WTC11 (cell line): ENCODE measurements at regions not wholly inside any gene's neighbourhood (a gene's known extent, or its start where the extent isn't known, plus 50 kb on each side); places are given as distances from the start of the nearest gene placed in this dataset.

ENCODE experiments used
- ATAC-seq: fragments of 200-7000 bp; cut with Tn5 transposase; 2 replicates; pipeline ENCODE4 v1.10.0; 2021; ENCODE audit warnings: mild to moderate bottlenecking, moderate library complexity
- CTCF ChIA-PET: fragments of 300-600 bp; sonication (Branson Sonifier 250); formaldehyde crosslinking; loops from one replicate; lab custom pipeline; 2021; ENCODE audit warnings: antibody characterized with exemption; lab: Charles Lee
- POLR2A ChIA-PET: fragments of 350-600 bp; sonication (Branson Sonifier 250); formaldehyde crosslinking; loops from one replicate; lab custom pipeline; 2021; ENCODE audit warnings: antibody characterized with exemption; lab: Charles Lee
- DNase-seq: peaks from one replicate; pipeline ENCODE4 v3.0.0; 2021; ENCODE audit warnings: low spot score
- H3K27ac Mint-ChIP-seq: 2 replicates; pipeline ENCODE4 v1.8.0; 2021; ENCODE audit warnings: mixed read lengths
- H3K27me3 Mint-ChIP-seq: 2 replicates; pipeline ENCODE4 v1.8.0; 2021; ENCODE audit warnings: low read depth, mild to moderate bottlenecking, moderate library complexity, mixed read lengths
- H3K36me3 Mint-ChIP-seq: 2 replicates; pipeline ENCODE4 v1.8.0; 2021; ENCODE audit warnings: mixed read lengths
- H3K4me1 Mint-ChIP-seq: 2 replicates; pipeline ENCODE4 v1.8.0; 2022; ENCODE audit warnings: mixed read lengths
- H3K4me3 Mint-ChIP-seq: 2 replicates; pipeline ENCODE4 v1.8.0; 2021; ENCODE audit warnings: mild to moderate bottlenecking, moderate library complexity, mixed read lengths
- H3K9me3 Mint-ChIP-seq: 2 replicates; pipeline ENCODE4 v1.8.0; 2021; ENCODE audit warnings: mixed read lengths
- ATF3 ChIP-seq: sonication (generic); formaldehyde crosslinking; conservative IDR thresholded peaks from 2 replicates; pipeline ENCODE4 v1.8.1; 2022; ENCODE audit warnings: mild to moderate bottlenecking, missing genetic modification reagents
- CREB1 ChIP-seq: sonication (generic); formaldehyde crosslinking; IDR thresholded peaks from 2 replicates; pipeline ENCODE4 v1.8.0; 2023; ENCODE audit warnings: mild to moderate bottlenecking, missing genetic modification reagents
- ELF4 ChIP-seq: sonication (generic); formaldehyde crosslinking; IDR thresholded peaks from 2 replicates; pipeline ENCODE4 v1.8.1; 2022; ENCODE audit warnings: low read depth, mild to moderate bottlenecking, moderate library complexity, missing genetic modification reagents
- FOXK1 ChIP-seq: sonication (generic); formaldehyde crosslinking; IDR thresholded peaks from 2 replicates; pipeline ENCODE4 v1.8.0; 2022; ENCODE audit warnings: mild to moderate bottlenecking, moderate library complexity, missing genetic modification reagents
- FOXP1 ChIP-seq: sonication (generic); formaldehyde crosslinking; IDR thresholded peaks from 2 replicates; pipeline ENCODE4 v1.8.0; 2022; ENCODE audit warnings: missing genetic modification reagents, mild to moderate bottlenecking, moderate library complexity, borderline replicate concordance
- GABPB1 ChIP-seq: sonication (generic); formaldehyde crosslinking; IDR thresholded peaks from 2 replicates; pipeline ENCODE4 v1.8.1; 2023; ENCODE audit warnings: mild to moderate bottlenecking, missing genetic modification reagents
- GTF2I ChIP-seq: fragments of 250-450 bp; sonication (Bioruptor Pico); conservative IDR thresholded peaks from 2 replicates; pipeline ENCODE4 v1.4.0; 2021; ENCODE audit warnings: mild to moderate bottlenecking
- IRF1 ChIP-seq: sonication (generic); formaldehyde crosslinking; IDR thresholded peaks from 2 replicates; pipeline ENCODE4 v1.8.0; 2023; ENCODE audit warnings: missing genetic modification reagents
- JAZF1 ChIP-seq: fragments of 250-450 bp; sonication (Bioruptor Pico); IDR thresholded peaks from 2 replicates; pipeline ENCODE4 v1.9.0; 2021; ENCODE audit warnings: moderate library complexity, mild to moderate bottlenecking, inconsistent platforms
- JUN ChIP-seq: sonication (generic); formaldehyde crosslinking; IDR thresholded peaks from 2 replicates; pipeline ENCODE4 v1.8.0; 2023; ENCODE audit warnings: mild to moderate bottlenecking, missing genetic modification reagents
- KAT7 ChIP-seq: sonication (generic); formaldehyde crosslinking; IDR thresholded peaks from 2 replicates; pipeline ENCODE4 v1.8.1; 2023; ENCODE audit warnings: missing genetic modification reagents, mild to moderate bottlenecking, borderline replicate concordance
- NR3C1 ChIP-seq: sonication (generic); formaldehyde crosslinking; conservative IDR thresholded peaks from 2 replicates; pipeline ENCODE4 v1.8.1; 2023; ENCODE audit warnings: low read depth, mild to moderate bottlenecking, missing genetic modification reagents
- SMAD4 ChIP-seq: sonication (generic); formaldehyde crosslinking; IDR thresholded peaks from 2 replicates; pipeline ENCODE4 v1.8.0; 2022; ENCODE audit warnings: mild to moderate bottlenecking, missing genetic modification reagents
- TCF7 ChIP-seq: sonication (generic); formaldehyde crosslinking; IDR thresholded peaks from 2 replicates; pipeline ENCODE4 v1.8.0; 2022; ENCODE audit warnings: mild to moderate bottlenecking, low read depth, missing genetic modification reagents, moderate library complexity
- TEAD4 ChIP-seq: sonication (generic); formaldehyde crosslinking; IDR thresholded peaks from 2 replicates; pipeline ENCODE4 v1.8.0; 2022; ENCODE audit warnings: mild to moderate bottlenecking, missing genetic modification reagents
- ZNF138 ChIP-seq: sonication (generic); formaldehyde crosslinking; conservative IDR thresholded peaks from 2 replicates; pipeline ENCODE4 v1.8.1; 2022; ENCODE audit warnings: mild to moderate bottlenecking, moderate library complexity, missing genetic modification reagents
- ZNF512 ChIP-seq: sonication (generic); formaldehyde crosslinking; IDR thresholded peaks from 2 replicates; pipeline ENCODE4 v1.8.1; 2022; ENCODE audit warnings: missing genetic modification reagents, borderline replicate concordance
- ZNF532 ChIP-seq: fragments of 250-450 bp; sonication (Bioruptor Pico); IDR thresholded peaks from 2 replicates; pipeline ENCODE4 v1.9.0; 2021; ENCODE audit warnings: mild to moderate bottlenecking, borderline replicate concordance
- TF ChIP-seq, protein P1 (sequence below): fragments of 250-450 bp; sonication (Bioruptor Pico); conservative IDR thresholded peaks from 2 replicates; pipeline ENCODE4 v1.9.0; 2021; ENCODE audit warnings: mild to moderate bottlenecking
- TF ChIP-seq, protein P2 (sequence below): fragments of 250-450 bp; sonication (Bioruptor Pico); IDR thresholded peaks from 2 replicates; pipeline ENCODE4 v1.9.0; 2021; ENCODE audit warnings: mild to moderate bottlenecking
- TF ChIP-seq, protein P3 (sequence below): sonication (generic); formaldehyde crosslinking; IDR thresholded peaks from 2 replicates; pipeline ENCODE4 v1.8.1; 2023; ENCODE audit warnings: mild to moderate bottlenecking, moderate library complexity, missing genetic modification reagents

DNA sequence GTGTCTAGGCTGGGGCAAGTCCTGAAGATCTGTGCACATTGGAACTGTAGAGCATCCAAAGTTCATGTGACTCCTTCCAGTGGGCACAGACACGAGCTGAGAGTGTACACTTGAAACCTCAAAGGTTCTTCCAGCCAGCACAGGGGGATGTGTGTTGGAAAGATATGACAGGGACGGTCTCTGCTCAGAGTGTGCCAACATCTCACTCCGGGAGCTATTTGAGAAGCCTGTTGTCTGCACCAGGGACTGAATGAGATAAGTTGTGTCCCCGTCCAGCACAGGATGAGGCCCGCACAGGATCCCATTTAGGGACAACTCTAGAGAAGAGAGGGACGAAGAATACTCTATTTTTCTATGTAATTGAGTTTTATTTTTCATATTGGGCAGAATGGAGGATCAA, 136.3 kb downstream of the SNAPC1 start:
- ATAC-seq = no peak
- no peaks in the 10 kb centered on the region for H3K9me3 Mint-ChIP-seq
- POLR2A ChIA-PET = no interaction called here

DNA sequence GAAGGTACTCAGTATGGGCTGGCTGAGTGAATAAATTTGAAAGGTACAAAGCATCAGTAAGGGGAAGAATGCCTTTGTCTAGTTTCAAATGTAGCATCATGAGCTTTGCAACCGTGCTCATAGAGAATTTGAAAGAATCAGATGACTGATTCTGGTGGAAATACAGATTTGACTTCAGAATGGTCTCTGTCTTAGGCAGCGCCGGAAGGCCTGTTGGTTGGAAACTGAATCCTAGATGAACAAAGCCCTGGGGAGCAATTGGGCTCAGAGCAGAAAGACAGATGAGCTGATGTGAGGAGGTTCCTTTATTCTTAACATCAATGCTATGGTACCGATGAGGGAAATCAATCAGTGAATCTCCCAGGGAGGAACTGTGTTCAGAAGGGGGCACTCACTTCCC, 137.3 kb downstream of the SNAPC1 start:
- Mint-ChIP-seq H3K27ac (no peak overlapping the region), H3K27me3 (no peaks in the 10 kb centered on the region), H3K4me3 (no peak overlapping the region), H3K36me3 (no peaks in the 10 kb centered on the region), H3K4me1 (peaks cover 7% of the 10 kb centered on the region), H3K9me3 (no peaks in the 10 kb centered on the region)
- TF ChIP-seq NR3C1 = no peak
- TF ChIP-seq SMAD4 = no peak
- TF ChIP-seq, protein P1, sequence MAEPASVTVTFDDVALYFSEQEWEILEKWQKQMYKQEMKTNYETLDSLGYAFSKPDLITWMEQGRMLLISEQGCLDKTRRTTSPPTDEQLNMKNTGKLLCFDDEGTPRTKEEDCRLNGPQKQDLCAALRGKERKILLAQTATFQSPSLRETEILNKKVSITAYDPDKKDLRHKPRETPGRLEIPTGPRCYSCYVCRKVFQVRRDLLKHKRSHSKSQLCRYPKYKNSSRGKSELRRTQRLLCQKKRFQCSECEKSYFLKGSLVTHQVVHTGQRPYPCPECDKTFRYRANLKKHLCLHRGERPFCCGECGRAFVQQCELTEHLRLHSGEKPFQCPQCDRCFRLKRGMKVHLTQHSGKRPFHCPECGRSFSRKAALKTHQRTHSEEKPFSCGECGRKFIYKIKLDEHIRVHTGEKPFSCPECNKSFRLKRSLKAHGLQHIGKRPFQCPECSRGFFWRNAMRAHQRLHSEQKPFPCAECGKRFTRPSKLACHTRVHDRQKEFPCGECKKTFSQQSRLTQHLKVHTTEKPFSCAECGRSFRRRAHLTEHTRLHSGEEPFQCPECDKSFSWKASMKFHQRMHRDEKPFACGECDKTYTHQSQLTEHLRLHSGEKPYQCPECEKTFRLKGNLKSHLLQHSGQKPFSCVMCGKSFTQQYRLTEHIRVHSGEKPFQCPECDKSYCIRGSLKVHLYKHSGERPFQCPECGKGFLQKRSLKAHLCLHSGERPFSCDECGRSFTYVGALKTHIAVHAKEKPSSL = no peak
- TF ChIP-seq FOXK1 (CRISPR knock-in tag) = no peak
- TF ChIP-seq, protein P2, sequence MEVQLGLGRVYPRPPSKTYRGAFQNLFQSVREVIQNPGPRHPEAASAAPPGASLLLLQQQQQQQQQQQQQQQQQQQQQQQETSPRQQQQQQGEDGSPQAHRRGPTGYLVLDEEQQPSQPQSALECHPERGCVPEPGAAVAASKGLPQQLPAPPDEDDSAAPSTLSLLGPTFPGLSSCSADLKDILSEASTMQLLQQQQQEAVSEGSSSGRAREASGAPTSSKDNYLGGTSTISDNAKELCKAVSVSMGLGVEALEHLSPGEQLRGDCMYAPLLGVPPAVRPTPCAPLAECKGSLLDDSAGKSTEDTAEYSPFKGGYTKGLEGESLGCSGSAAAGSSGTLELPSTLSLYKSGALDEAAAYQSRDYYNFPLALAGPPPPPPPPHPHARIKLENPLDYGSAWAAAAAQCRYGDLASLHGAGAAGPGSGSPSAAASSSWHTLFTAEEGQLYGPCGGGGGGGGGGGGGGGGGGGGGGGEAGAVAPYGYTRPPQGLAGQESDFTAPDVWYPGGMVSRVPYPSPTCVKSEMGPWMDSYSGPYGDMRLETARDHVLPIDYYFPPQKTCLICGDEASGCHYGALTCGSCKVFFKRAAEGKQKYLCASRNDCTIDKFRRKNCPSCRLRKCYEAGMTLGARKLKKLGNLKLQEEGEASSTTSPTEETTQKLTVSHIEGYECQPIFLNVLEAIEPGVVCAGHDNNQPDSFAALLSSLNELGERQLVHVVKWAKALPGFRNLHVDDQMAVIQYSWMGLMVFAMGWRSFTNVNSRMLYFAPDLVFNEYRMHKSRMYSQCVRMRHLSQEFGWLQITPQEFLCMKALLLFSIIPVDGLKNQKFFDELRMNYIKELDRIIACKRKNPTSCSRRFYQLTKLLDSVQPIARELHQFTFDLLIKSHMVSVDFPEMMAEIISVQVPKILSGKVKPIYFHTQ (CRISPR knock-in tag) = no peak
- TF ChIP-seq ZNF138 (CRISPR knock-in tag) = no peak
- TF ChIP-seq GTF2I (CRISPR knock-in tag) = no peak
- TF ChIP-seq, protein P3, sequence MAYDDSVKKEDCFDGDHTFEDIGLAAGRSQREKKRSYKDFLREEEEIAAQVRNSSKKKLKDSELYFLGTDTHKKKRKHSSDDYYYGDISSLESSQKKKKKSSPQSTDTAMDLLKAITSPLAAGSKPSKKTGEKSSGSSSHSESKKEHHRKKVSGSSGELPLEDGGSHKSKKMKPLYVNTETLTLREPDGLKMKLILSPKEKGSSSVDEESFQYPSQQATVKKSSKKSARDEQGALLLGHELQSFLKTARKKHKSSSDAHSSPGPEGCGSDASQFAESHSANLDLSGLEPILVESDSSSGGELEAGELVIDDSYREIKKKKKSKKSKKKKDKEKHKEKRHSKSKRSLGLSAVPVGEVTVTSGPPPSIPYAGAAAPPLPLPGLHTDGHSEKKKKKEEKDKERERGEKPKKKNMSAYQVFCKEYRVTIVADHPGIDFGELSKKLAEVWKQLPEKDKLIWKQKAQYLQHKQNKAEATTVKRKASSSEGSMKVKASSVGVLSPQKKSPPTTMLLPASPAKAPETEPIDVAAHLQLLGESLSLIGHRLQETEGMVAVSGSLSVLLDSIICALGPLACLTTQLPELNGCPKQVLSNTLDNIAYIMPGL = no peak
- TF ChIP-seq GABPB1 = no peak
- TF ChIP-seq ELF4 (CRISPR knock-in tag) = no peak
- no peak for TF ChIP-seq CREB1 (CRISPR knock-in tag)
- no peak for TF ChIP-seq ZNF512 (CRISPR knock-in tag)
- TF ChIP-seq FOXP1 (CRISPR knock-in tag) = no peak
- no peak for TF ChIP-seq ATF3 (CRISPR knock-in tag)
- no peak for TF ChIP-seq ZNF532 (CRISPR knock-in tag)
- no peak for TF ChIP-seq IRF1 (CRISPR knock-in tag)
- ATAC-seq = no peak
- DNase-seq = no peak
- CTCF ChIA-PET = interaction anchor here (1.0 kb wide), 1 partner anchor 8 kb away, joined by 3 read pairs; no protein-coding TSS in a partner anchor
- POLR2A ChIA-PET = no interaction called here

More for the DNA sequence above, 136.3 kb downstream of the SNAPC1 start:
- H3K27ac Mint-ChIP-seq = no peak overlapping the region
- no peaks in the 10 kb centered on the region for H3K36me3 Mint-ChIP-seq
- DNase-seq = no peak
- CTCF ChIA-PET = no interaction called here
- no peak overlapping the region for H3K4me3 Mint-ChIP-seq
- TF ChIP-seq KAT7 (no peak), TCF7 (CRISPR knock-in tag) (no peak), JAZF1 (CRISPR knock-in tag) (no peak), JUN (CRISPR knock-in tag) (no peak), TEAD4 (CRISPR knock-in tag) (no peak)
- peaks cover 7% of the 10 kb centered on the region for H3K4me1 Mint-ChIP-seq
- no peaks in the 10 kb centered on the region for H3K27me3 Mint-ChIP-seq
